OCI-M2 (cell line): ENCODE measurements at regions not wholly inside any gene's neighbourhood (a gene's known extent, or its start where the extent isn't known, plus 50 kb on each side); places are given as distances from the start of the nearest gene placed in this dataset.
"Not testable (repeated sequence)": the region's sequence is repeated elsewhere in the genome, so short reads cannot be mapped to it uniquely, and the experiment has no call there.

Experiments
- DNase-seq: peaks from one replicate; lab custom pipeline; 2025; ENCODE audit not compliant: unreplicated experiment; lab: John Stamatoyannopoulos, UW

GRCh38 chr2:22055784-22056620, 932.2 kb downstream of the TDRD15 start:
- no peak for DNase-seq

DNA sequence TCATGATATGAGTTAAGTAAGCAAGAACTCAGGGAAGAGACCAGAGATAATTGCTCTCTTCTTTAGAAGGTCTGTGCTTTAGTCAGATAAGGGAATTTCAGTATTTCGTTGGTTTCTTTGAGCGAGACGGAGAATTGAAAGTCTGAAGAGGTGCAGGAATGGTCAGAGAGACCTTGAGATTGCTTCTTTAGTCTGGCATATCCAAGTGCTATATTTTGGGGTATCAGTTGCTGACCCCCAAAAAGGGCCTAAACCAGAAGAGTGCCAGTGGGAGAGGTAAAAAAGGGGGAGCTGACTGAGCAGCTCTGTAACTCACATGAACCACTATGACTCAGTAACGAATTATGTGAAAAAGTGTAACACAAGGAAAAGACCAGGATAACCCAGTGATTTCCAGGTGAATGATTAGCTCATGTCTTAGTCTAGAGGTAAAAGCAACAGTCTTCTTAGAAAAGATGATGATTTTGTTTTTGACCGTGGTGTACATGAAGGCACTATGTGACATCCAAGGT, 932.9 kb downstream of the TDRD15 start:
- DNase-seq = no peak

DNA sequence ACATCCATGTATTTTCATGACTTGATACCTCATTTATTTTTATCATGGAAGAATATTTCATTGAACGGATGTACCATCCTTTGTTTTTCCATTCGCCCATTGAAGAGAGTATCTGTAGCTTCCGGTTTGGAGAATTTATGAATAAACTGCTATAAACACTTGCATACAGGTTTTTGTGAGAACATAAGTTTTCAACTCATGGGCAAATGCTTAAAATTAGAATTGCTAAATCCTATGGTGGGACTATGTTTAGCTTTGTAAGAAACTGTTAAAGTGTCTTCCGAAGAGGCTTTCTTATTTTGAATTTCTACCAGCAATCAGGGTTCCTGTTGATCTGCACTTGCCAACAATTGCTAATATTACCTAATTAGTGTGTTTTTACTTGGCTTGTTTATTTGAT, 938.9 kb downstream of the TDRD15 start:
- no peak for DNase-seq

DNA sequence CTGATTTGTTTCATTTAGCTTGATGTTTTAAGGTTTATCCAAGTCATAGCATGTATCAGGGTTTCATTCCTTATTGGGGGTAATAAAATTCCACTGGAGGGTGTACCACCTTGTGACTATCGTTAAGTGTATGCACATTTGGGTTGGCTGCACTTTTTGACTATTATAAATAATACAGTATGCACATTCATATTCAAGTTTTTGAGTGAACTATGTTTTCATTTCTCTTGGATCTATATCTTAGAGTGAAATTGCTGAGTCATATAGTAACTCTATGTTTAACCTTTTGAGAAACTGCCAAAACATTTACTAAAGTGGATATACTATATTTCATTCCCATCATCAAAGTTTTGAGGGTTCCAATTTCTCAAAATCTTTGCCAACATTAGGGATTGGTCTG, 952.7 kb downstream of the TDRD15 start:
- no peak for DNase-seq

- DNase-seq = no peak
Observed at GRCh38 chr2:22078701-22079100, 954.9 kb downstream of the TDRD15 start.

DNA sequence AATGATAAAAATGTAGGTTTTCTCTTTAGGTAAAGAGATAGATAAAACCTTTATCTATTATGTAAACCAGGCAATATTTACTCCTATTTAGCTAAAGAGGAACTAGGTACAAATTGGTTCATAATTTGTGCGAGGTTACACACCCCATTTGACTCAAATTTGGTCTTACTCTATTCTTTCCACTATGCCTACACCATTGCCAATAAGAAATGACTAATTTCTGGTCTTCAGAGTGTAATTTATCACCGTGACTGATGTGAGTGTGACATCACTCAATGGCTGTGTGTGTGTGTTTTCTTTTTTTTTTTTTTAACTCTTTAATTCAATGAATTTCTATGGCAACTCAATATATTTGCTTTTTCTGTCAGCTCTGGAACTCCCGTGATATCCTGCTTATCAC, 955.8 kb downstream of the TDRD15 start:
- DNase-seq = no peak

- no peak for DNase-seq
Observed at GRCh38 chr2:22086726-22087125, 963.0 kb downstream of the TDRD15 start.

DNA sequence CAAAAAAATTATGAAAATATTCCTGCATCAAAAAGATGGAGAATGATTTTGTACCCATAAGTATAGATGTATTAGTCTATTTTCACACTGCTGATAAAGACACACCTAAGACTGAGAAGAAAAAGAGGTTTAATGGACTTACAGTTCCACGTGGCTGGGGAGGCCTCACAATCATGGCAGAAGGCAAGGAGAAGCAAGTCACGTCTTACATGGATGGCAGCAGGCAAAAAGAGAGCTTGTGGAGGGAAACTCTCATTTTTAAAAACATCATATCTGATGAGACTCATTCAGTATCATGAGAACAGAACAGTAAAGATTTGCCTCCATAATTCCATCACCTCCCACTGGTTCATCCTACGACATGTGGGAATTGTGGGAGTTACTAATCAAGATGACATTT, 979.8 kb downstream of the TDRD15 start:
- DNase-seq = not testable (repeated sequence)

DNA sequence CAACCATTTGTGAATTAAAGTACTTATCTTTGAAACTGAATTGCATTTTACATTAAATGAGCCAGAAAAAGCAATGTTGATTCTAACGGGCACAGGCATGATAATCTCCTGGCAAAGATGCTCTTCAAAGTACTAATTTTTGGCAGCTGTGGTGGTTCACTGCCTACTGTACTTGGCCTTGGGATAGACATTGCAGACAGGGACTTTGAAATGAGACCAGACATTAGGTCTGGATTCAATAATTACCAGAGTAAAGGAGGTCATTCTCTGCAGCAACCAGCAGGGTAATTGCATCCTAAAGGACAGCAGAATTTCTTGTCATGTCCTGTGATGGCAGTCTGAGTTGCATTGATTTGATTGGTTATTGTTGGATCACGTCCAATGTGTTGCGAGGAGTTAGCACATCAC, 986.5 kb downstream of the TDRD15 start:
- DNase-seq = no peak

- no peak for DNase-seq
Observed at GRCh38 chr2:22124003-22124402, 1000.2 kb downstream of the TDRD15 start.

GRCh38 chr2:22126106-22126505, 1002.3 kb downstream of the TDRD15 start:
- no peak for DNase-seq

GRCh38 chr2:22126978-22127377, 1003.2 kb downstream of the TDRD15 start:
- no peak for DNase-seq

GRCh38 chr2:22134421-22134820, 1010.7 kb downstream of the TDRD15 start:
- no peak for DNase-seq

DNA sequence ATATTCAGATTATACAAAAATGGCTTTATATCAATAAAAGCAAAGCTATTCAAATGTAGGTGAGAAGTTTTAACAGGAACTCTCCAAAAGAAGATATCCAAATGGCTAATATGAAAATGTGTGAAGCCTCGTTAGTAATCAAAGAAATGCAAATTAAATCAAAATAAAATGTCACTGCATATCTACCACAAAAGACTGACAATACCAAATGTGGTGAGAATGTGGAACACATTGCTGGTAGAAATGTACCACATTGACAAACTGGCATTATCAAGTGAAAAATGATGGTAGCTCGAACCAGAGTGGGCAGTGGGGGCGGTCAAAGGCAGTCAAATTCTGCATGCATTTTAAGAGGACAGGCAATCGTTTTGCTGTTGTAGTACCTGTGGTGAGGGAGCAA, 1012.7 kb downstream of the TDRD15 start:
- no peak for DNase-seq

DNA sequence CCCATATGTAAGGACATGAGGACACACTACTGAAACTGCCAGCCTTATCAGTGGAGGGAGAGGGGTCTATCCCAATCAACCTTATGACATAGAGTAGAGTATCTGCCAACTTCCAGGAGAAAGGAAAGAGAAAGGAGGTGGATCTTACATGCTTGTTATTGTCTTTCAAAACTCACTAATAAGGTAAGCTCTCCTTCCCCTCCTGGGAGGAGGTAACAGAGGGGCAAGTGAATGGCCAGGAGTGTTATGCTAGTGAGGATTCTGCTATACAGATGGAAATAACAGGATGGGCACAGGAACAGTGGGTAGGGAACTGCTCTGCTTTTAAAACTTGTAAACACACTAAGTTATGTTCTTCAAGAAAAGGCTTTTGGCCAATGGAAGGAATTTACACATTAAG, 1020.1 kb downstream of the TDRD15 start:
- DNase-seq = no peak

- DNase-seq = no peak
Observed at GRCh38 chr2:22153931-22154613, 1030.3 kb downstream of the TDRD15 start.

DNA sequence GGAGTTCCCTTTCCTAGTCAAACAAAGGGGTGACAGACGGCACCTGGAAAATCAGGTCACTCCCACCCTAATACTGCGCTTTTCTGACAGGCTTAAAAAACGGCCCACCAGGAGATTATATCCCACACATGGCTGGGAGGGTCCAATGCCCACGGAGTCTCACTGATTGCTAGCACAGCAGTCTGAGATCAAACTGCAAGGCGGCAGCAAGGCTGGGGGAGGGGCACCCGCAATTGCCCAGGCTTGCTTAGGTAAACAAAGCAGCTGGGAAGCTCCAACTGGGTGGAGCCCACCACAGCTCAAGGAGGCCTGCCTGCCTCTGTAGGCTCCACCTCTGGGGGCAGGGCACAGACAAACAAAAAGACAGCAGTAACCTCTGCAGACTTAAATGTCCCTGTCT, 1032.9 kb downstream of the TDRD15 start:
- DNase-seq = not testable (repeated sequence)

- DNase-seq = no peak
Observed at GRCh38 chr2:22167256-22167655, 1043.5 kb downstream of the TDRD15 start.

GRCh38 chr2:22175003-22175402, 1051.2 kb downstream of the TDRD15 start:
- no peak for DNase-seq

GRCh38 chr2:22185251-22185650, 1061.5 kb downstream of the TDRD15 start:
- no peak for DNase-seq

- not testable (repeated sequence) for DNase-seq
Observed at GRCh38 chr2:22186261-22186828, 1062.6 kb downstream of the TDRD15 start.

DNA sequence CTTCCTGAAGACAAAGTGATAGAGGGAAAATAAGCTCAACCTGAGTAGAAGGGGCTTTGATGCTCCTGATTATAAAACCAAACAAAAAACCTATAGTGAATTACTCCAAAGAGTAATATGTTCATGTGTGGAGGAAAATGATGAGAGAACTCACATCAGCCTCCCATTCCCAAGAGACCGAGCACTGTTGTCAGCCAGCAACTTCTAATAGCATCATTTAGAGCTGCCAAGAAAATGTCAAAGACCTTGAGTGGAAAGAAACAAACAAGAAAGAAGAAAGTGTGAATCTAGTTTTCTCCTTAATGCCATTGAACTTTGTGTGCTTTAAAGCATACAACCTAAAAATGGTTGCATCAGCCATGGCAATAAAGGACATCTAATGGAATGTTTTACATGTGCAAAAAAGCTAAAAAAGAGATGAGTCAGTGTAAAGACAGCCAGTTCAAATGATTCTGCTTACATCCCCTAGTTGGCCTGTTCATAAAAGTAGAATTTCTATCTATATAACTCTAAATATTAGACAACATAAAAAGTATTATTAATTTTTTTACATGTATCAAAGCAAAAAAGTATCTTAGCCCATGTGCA, 1066.2 kb downstream of the TDRD15 start:
- DNase-seq = no peak
